ENCODE measurements at regions not wholly inside any gene's neighbourhood (a gene's known extent, or its start where the extent isn't known, plus 50 kb on each side); places are given as distances from the start of the nearest gene placed in this dataset.

- no peak for TF ChIP-seq CTCF (IDR thresholded peaks at IDR 0.05; ENCODE audit: low read length, missing control alignments)
- no peak overlapping the region for H3K4me3 ChIP-seq (replicated peaks; ENCODE audit: low read depth, low read length)
Observed at GRCh38 chrX:27893871-27894270, 86.1 kb downstream of the MAGEB10 start.

GRCh38 chrX:27893211-27893610 is 85.4 kb downstream of the MAGEB10 start:
- H3K4me3 ChIP-seq (replicated peaks; ENCODE audit: low read depth, low read length) = no peak overlapping the region
- TF ChIP-seq CTCF (IDR thresholded peaks at IDR 0.05; ENCODE audit: low read length, missing control alignments) = no peak
- no peak for DNase-seq (ENCODE audit: low read depth)

More at GRCh38 chrX:27893871-27894270, 86.1 kb downstream of the MAGEB10 start:
- DNase-seq (ENCODE audit: low read depth) = no peak

- no peak overlapping the region for H3K4me3 ChIP-seq (replicated peaks; ENCODE audit: low read depth, low read length)
- TF ChIP-seq CTCF (IDR thresholded peaks at IDR 0.05; ENCODE audit: low read length, missing control alignments) = no peak
- peak; percentile 72 for DNase-seq (ENCODE audit: low read depth)
Observed at GRCh38 chrX:27890611-27891010, 82.8 kb downstream of the MAGEB10 start.

- no peak for DNase-seq (ENCODE audit: low read depth)
- no peak overlapping the region for H3K4me3 ChIP-seq (replicated peaks; ENCODE audit: low read depth, low read length)
- TF ChIP-seq CTCF (IDR thresholded peaks at IDR 0.05; ENCODE audit: low read length, missing control alignments) = no peak
Observed at GRCh38 chrX:27889878-27890277, 82.1 kb downstream of the MAGEB10 start.

GRCh38 chrX:27884654-27885053 is 76.9 kb downstream of the MAGEB10 start:
- DNase-seq (ENCODE audit: low read depth) = no peak
- no peak for TF ChIP-seq CTCF (IDR thresholded peaks at IDR 0.05; ENCODE audit: low read length, missing control alignments)
- no peak overlapping the region for H3K4me3 ChIP-seq (replicated peaks; ENCODE audit: low read depth, low read length)

- no peak for DNase-seq (ENCODE audit: low read depth)
- TF ChIP-seq CTCF (IDR thresholded peaks at IDR 0.05; ENCODE audit: low read length, missing control alignments) = no peak
- H3K4me3 ChIP-seq (replicated peaks; ENCODE audit: low read depth, low read length) = no peak overlapping the region
Observed at GRCh38 chrX:27883468-27884092, 75.8 kb downstream of the MAGEB10 start.

- no peak overlapping the region for H3K4me3 ChIP-seq (replicated peaks; ENCODE audit: low read depth, low read length)
- no peak for TF ChIP-seq CTCF (IDR thresholded peaks at IDR 0.05; ENCODE audit: low read length, missing control alignments)
- no peak for DNase-seq (ENCODE audit: low read depth)
Observed at GRCh38 chrX:27882695-27883094, 74.9 kb downstream of the MAGEB10 start.
